Coronary artery (tissue), 2 donors: ENCODE measurements at regions not wholly inside any gene's neighbourhood (a gene's known extent, or its start where the extent isn't known, plus 50 kb on each side); places are given as distances from the start of the nearest gene placed in this dataset.

Experiments
- DNase-seq: peaks from one replicate; pipeline ENCODE4 v3.0.0-alpha.2; 2017; ENCODE audit warnings: low spot score
- H3K27ac ChIP-seq, 2 donors: fragments of 200-600 bp; sonication (generic); one replicate each; pipeline ENCODE4 v1.5.1; 2016 to 2019
- H3K4me3 ChIP-seq: fragments of 200-600 bp; sonication (generic); 2 replicates; pipeline ENCODE4 v1.5.1; 2016; ENCODE audit warnings: mild to moderate bottlenecking, moderate library complexity
- CTCF ChIP-seq: fragments of 200-600 bp; sonication (generic); IDR thresholded peaks from one replicate; pipeline ENCODE4 v1.5.1; 2019; ENCODE audit warnings: antibody characterized with exemption

DNA sequence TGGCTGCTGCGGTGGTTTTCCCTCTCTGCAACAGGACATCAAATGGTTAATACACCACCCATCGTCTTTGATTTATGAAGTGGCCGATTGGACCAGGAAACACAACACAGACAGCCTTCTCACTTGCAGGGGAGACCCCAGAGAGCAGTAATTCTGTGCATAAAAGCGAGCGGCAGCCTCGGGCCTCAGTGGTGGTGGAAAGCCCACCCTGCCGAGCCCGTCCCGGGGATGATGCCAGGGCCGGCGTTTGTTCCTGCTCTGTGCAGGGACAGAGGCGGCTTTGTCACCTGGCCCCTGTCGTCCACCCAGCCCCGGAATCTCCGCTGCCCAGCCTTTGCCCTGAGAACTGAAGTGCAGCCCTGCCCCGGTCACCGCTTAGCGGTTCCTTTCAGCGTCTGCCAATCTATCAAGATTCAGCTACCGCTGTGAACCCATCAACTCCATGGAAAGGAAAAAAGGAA, 184.4 kb downstream of the TSHZ3 start:
- Histone ChIP-seq H3K4me3 (no peak overlapping the region), H3K27ac (no peak overlapping the region)
- no peak for TF ChIP-seq CTCF
- DNase-seq: peak; percentile 46

DNA sequence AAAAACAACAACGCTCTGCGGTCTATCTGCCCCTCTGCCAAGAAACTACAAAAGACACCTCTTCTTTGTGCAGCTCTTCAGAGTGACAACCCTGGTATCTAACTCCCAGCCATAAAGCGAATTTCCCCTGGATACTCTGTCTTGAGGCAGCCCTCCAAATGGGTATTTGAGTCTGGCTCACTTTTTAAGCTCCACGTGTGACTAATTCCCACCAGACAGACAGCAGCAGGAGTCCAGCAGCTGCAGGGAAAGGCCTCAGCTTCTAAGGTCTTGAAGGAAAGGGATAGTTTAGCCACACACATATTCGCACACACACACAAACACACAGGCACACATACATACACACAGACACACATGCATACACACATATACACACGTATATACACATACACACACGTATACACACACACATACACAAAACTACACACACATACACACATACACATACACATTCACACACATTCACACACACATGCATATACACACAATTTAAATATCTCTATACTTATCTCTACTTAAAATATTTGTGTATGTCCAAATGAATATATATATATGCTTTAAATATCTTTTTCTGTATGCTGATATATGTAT, 188.8 kb downstream of the TSHZ3 start:
- no peak overlapping the region for H3K27ac ChIP-seq
- DNase-seq: no peak
- no peak for TF ChIP-seq CTCF
- no peak overlapping the region for H3K4me3 ChIP-seq

DNA sequence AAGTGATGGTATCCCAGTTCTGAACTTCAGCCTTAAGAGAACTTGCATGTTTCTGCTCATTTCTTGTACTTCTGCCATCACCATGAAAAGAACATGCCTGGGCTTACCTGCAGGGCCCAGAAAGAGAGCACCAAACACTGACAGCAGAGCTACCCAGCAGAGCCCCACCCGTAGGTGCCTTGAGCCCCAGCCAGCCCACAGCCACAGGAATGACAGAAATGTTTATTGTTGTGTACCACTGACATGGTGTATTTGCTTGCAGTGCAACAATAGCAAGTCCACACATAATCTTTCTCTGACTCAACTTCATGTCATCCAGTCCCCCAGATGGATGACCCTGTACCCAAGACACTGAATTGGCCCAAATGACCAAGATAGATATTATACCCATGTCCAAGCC, 195.2 kb downstream of the TSHZ3 start:
- no peak for DNase-seq
- no peak overlapping the region for H3K4me3 ChIP-seq
- no peak overlapping the region for H3K27ac ChIP-seq
- no peak for TF ChIP-seq CTCF

DNA sequence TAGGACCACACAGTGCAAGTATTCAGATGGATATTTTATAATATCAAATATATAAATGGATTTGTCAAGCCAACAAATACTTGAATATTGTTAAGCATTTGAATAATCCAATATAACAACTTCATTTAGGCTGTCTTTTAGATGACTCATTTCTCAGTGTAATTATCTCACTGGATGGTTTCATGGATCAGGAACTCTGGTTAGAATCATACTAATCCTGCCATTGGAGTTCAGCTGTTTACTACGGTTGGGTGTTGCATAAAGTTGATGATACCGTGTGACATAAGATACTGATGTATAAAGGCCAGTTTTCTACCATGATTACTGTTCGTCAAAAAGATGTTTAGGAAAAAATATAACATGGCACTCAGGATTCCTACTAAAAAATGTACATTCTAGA, 196.3 kb downstream of the TSHZ3 start:
- DNase-seq: no peak
- Histone ChIP-seq H3K27ac (no peak overlapping the region), H3K4me3 (no peak overlapping the region)
- no peak for TF ChIP-seq CTCF

- Histone ChIP-seq H3K4me3 (no peak overlapping the region), H3K27ac (no peak overlapping the region)
- no peak for DNase-seq
- TF ChIP-seq CTCF: no peak
Measured at GRCh38 chr19:31149441-31149941, 199.7 kb downstream of the TSHZ3 start.

DNA sequence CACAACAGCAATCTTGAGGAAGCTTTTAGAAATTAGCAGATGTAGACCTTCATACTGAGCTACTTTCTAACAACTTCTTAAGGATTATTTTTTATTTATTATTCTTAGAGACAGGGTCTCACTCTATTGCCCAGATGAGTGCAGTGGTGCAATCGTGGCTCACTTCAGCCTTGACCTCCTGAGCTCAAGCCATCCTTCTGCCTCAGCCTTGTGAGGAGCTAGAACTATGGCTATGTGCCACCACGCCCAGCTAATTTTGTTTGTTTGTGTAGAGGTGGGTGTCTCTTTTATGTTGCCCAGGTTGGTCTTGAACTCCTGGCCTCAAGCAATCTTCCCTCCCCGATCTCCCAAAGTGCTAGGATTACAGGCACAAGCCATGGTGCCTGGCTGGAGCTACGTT, 200.6 kb downstream of the TSHZ3 start:
- TF ChIP-seq CTCF: no peak
- H3K4me3 ChIP-seq: no peak overlapping the region
- DNase-seq: no peak
- H3K27ac ChIP-seq: no peak overlapping the region

- DNase-seq: no peak
- no peak for TF ChIP-seq CTCF
- no peak overlapping the region for H3K27ac ChIP-seq
- no peak overlapping the region for H3K4me3 ChIP-seq
Measured at GRCh38 chr19:31147234-31147633, 202.0 kb downstream of the TSHZ3 start.
